Stimulated activated CD4-positive, alpha-beta T cell treated with anti-CD3 and anti-CD28 coated beads, Interleukin-15, amount 100 ng/mL, for 24 hours (primary cell): ENCODE measurements at regions not wholly inside any gene's neighbourhood (a gene's known extent, or its start where the extent isn't known, plus 50 kb on each side); places are given as distances from the start of the nearest gene placed in this dataset.

ENCODE experiments used
- DNase-seq: peaks from one replicate; pipeline ENCODE4 v3.0.0-alpha.2; 2020

GRCh38 chr4:186934841-186935443 lies 211.3 kb upstream of the FAT1 start:
- DNase-seq, result no peak

- DNase-seq, result no peak
Observed at GRCh38 chr4:186935901-186936300, 212.2 kb upstream of the FAT1 start.

GRCh38 chr4:186936496-186937375 lies 213.1 kb upstream of the FAT1 start:
- DNase-seq, result no peak

- DNase-seq, result no peak
Observed at GRCh38 chr4:186939226-186939625, 215.6 kb upstream of the FAT1 start.

GRCh38 chr4:186939766-186940165 lies 216.1 kb upstream of the FAT1 start:
- no peak for DNase-seq

- no peak for DNase-seq
Observed at GRCh38 chr4:186940476-186940875, 216.8 kb upstream of the FAT1 start.

GRCh38 chr4:186942758-186943377 lies 219.2 kb upstream of the FAT1 start:
- DNase-seq, result no peak

GRCh38 chr4:186943411-186943810 lies 219.8 kb upstream of the FAT1 start:
- no peak for DNase-seq

GRCh38 chr4:186946136-186946535 lies 222.5 kb upstream of the FAT1 start:
- DNase-seq, result no peak

GRCh38 chr4:186946682-186947294 lies 223.1 kb upstream of the FAT1 start:
- no peak for DNase-seq

GRCh38 chr4:186948361-186949242 lies 224.9 kb upstream of the FAT1 start:
- DNase-seq, result no peak

- no peak for DNase-seq
Observed at GRCh38 chr4:186949847-186950246, 226.2 kb upstream of the FAT1 start.

GRCh38 chr4:186952709-186953108 lies 229.1 kb upstream of the FAT1 start:
- no peak for DNase-seq

GRCh38 chr4:186953599-186954260 lies 230.1 kb upstream of the FAT1 start:
- DNase-seq, result no peak

GRCh38 chr4:186954509-186954908 lies 230.9 kb upstream of the FAT1 start:
- no peak for DNase-seq

GRCh38 chr4:186954956-186955355 lies 231.3 kb upstream of the FAT1 start:
- DNase-seq, result no peak

GRCh38 chr4:186957952-186958555 lies 234.4 kb upstream of the FAT1 start:
- no peak for DNase-seq

- DNase-seq, result no peak
Observed at GRCh38 chr4:186958726-186959350, 235.2 kb upstream of the FAT1 start.

GRCh38 chr4:186979961-186980745 lies 256.5 kb upstream of the FAT1 start:
- DNase-seq, result no peak

GRCh38 chr4:186981161-186981560 lies 257.5 kb upstream of the FAT1 start:
- no peak for DNase-seq
